ENCODE measurements at regions not wholly inside any gene's neighbourhood (a gene's known extent, or its start where the extent isn't known, plus 50 kb on each side); places are given as distances from the start of the nearest gene placed in this dataset.
"Not testable (repeated sequence)": the region's sequence is repeated elsewhere in the genome, so short reads cannot be mapped to it uniquely, and the experiment has no call there.

DNA sequence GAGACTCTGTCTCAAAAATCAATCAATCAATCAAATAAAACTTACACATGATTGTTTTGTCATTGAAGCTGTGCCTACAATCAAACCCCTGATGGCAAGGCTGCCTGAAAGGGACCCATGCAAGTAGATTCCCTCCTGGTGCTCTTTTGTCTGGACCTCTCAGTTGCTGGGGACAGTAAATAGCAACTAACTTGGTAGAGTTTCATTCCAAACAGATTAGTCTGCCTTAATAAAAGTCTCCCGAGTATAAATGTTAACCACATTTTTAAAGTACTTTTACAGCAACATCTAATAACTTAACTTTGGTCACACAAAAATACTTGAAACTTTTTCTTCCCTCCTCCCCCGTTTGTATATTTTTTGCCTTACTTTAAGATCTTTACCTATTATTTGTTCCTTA lies 105.5 kb downstream of the FEM1C start:
- DNase-seq (ENCODE audit: low read depth, low spot score) = no peak

DNA sequence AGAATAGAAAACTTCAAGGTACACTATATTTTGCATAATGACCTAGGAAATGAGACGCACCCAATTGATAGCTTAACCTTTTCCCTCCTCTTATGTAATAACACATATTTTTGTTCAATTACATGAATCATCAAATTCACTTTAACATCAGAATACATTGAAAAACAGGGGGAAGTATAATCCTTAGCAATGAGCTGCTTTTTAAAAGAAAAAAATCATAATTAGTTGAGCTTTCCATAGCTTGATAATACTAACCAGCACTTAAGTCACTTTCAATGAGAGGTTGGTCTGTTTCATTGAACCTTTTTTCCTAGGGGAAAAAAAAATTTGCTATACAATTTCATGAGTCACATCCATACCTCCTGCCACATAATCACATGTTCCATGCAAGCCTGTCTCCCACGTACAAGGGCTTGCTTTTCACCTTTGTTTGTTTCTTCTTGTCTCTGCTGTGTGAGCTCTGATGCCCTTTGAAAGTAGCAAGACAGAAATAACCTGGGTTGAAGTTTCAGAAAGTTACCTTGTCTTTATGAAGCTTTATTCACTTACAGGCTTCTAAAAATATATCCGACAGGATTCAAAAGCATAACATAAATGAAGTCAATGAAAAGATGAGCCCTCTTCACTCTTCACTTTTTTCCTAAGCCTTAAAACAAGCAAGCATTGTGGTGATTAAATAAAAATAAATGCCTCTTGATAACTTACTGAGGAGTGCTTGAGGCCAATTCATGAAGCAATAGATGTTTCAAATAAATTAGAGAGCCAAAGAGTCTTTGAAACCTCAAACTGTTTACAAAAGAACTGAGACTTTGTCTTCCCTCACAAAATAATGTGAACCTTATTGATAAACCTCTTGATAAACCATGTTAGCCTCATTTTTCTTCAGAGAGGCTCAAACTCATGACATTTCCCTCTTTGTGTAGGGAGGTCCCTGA lies 108.5 kb downstream of the FEM1C start:
- no peak for DNase-seq (ENCODE audit: low read depth, low spot score)

DNA sequence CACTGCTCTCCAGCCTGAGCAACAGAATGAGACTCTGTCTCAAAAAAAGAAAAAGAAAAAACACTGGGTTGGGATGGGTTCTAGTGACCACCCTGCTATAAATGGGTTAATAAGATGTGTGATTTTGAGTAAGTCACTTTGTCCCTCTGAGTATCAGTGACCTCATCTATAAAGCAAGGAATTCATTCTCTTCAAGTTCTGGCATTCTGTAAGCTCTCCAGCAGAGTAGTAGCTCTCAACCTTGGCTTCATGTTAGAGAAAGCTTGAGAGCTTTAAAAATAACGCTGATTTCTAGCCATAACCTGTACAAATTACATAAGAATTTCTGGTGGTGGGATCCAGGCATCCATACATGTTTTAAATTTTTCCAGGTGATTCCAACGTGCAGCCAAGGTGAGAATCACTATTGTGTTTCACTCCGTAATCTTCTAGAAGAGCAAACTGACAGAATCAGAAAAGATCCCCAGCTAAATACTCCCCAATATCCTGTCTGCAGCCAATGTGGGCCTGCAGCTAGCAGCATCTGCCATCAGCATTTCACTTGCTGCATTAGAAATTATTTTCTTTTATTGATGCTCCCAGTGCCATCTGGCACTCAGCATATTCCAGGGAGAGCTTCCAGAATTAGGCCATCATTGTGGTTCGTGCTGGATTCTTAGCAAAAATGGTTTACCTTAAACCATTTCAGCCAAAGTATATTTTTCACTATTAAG lies 109.4 kb downstream of the FEM1C start:
- no peak for DNase-seq (ENCODE audit: low read depth, low spot score)

DNA sequence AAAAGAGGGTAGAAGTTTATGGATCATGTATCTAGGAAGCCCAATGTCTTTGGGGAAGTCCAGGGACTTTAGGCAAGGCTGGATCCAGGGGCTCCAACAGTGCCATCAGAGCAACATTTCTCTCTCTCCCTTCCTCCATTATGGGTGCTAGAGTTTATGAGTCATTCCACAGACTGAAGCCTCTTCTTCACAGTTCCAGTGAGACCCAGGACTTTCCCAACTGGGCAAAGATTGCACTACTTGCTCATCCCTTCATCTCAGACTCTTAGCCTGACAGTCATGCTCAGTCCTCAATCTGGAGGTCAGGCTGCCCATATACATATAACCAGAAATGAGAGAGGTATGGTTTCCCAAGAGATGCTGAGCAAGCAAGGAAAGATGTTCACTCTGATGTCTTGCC lies 110.7 kb downstream of the FEM1C start:
- DNase-seq (ENCODE audit: low read depth, low spot score) = no peak

DNA sequence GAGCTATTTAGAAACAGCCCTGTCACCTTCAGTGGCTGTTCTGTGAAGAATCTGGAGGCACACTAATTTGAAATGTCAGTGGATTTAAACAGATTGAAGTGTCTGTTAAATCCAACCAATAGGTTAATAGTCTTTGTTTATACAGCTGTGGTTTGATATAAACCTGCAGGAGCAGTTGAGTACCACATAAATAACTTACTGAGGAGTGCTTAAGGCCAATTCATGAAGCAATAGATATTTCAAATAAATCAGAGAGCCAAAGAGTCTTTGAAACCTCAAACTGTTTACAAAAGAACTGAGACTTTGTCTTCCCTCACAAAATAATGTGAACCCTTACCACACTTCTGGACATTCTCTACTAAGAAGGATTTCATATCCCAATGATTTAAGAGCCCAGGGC lies 111.9 kb downstream of the FEM1C start:
- DNase-seq (ENCODE audit: low read depth, low spot score) = no peak

DNA sequence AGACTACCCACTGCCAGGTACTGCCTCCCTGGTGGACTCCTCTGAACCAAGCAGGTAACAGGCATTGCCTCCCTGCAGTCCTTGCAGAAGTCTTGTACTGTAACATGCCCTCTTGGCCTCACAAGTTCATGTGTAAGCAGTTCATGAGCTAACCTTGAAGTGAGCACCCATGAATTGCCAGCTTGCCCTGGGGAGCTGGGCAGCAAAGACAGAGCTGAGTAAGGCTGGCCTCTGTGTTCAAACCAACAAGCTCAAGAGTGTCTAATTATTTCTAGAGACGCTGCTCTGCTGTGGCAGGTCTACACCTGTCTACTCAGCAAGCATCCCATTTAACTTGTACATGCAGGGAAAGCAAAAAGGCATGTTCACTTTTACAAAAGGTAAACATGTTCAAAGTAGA lies 113.5 kb downstream of the FEM1C start:
- no peak for DNase-seq (ENCODE audit: low read depth, low spot score)

DNA sequence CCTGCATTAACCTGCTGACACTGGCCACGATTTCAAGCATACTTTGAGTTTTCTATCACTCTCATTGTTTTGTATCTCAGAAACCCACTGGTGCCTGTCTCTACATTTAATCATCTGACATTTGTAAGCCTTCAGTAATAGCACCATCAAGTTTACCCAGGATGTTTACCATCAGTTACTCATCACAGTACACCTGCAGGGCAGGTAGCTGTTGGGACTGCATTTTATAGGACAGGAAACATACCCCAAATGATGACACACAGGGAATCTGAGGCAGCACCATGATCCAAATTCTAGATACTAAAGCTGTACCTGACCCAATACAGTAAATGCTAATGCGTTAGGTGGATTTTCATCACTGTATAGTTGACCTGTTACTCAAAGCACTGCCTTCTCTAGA lies 114.2 kb downstream of the FEM1C start:
- DNase-seq (ENCODE audit: low read depth, low spot score) = no peak

DNA sequence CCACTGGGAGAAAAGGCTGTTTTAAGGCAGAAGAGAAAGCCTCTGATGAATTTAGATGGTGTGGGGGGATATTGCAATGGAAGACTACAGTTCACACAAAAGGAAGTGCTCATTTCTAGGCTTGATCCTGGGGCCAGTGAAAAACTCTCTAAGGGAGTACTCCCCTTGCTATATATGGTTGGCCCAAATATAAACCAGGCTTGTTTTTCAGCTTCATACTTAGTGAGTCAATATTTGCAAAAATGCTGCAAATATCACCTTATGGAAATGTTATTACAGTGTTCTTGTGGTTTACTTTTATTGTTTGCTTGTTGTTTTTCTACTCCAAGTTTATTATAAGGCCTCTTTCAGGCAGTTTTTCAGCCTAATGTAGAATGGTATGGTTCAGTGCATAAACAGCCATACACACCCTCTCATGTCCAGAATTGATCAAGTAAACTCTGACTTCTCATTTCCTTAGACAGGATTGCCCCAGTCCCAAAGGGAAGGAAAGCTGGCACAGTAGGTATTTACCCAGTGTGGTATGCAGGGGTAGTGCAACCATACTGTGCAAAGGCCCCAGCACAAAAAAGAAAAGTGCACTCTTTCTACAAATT lies 115.1 kb downstream of the FEM1C start:
- DNase-seq (ENCODE audit: low read depth, low spot score) = no peak

DNA sequence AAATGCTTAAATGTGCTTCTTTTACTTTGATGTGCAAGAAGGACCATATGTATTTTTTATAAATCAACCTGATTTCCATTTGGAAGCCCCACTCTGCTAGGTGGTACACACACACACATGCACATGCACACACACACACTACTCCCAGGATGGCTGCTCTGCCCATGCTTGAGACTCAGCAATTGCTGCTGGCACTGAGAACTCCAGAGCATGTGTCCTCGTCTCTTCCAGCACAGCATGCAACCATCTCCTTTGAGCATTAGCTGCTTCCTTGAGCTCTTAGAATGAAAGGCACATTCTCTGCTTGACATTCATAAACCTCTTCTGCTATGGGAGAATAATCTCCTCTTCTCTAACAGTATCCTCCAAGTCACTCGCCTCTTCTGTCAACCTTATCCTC lies 115.9 kb downstream of the FEM1C start:
- no peak for DNase-seq (ENCODE audit: low read depth, low spot score)

DNA sequence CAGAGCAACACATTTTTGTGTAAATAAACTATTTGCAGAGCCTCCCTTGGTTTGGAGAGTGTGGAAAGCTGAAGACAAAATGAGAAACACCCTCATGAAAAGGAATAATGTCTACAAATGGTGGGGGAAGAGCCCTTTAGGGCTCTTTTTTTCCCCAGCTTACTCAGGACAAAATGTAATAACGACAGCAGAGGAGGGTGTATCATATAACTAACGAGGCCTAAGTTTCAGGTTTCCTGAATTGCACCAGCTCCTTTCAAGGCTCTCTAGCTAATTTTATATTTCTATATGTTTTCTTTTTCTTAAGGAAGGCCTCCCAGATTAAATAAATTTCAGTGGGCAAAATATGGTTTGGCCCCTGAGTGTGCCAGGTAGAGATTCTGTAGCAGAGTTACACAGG lies 116.3 kb downstream of the FEM1C start:
- DNase-seq (ENCODE audit: low read depth, low spot score) = no peak

DNA sequence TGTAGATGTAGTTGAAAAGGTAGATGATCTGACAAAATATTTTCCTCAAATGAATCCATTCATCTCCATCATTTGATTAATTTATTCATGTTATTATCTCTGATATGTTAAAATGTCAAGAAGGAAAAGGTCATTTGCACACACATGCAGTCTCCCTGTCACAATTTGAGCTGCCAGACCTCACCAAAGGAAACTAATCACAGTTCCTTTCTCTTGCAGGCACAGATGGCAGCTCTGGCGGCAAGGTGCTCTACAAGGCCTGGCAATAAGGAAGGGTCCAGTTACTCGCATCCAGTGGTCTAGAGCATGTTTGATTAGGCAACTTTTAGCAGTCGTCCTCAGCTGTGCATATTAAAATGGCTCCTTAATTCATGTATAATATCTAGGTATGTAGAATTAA lies 120.1 kb downstream of the FEM1C start:
- no peak for DNase-seq (ENCODE audit: low read depth, low spot score)

DNA sequence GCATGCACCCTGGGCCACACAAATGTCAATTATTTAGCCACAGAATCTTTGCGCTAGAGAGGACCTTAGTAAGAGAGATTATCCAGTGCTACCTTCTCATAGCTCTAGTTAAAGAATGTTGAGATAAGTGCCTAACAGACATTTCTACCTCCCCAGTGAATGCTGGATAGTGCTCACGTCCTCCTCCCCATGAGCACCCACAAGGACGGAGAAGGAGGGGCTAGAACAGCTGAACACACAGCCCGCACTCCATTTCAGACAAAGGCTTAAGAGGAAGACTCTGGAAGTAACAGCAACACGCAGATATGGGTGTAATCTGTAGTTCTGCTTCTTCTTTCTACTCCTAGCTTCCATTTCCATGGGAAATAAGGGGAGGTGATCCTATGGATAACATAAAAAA lies 120.5 kb downstream of the FEM1C start:
- DNase-seq (ENCODE audit: low read depth, low spot score) = no peak

DNA sequence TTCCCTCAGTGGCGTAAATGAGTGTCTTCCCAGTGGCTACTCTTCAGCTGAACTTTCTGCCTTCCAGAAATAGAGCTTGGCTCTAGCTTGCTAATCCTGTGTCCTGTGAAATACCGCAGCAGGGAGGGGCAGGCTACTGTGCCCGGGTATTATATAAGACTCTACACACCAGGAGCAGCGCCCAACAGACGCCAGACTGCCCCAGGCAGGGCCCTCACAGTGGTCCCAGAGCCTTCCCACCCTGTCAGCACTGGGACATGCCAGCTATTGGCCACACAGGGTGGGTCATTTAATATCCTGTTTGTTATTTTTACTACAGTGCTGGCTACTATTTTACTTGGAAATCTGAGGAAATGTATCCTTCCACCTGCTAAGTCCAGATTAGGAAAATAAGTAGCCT lies 121.0 kb downstream of the FEM1C start:
- DNase-seq (ENCODE audit: low read depth, low spot score) = no peak

DNA sequence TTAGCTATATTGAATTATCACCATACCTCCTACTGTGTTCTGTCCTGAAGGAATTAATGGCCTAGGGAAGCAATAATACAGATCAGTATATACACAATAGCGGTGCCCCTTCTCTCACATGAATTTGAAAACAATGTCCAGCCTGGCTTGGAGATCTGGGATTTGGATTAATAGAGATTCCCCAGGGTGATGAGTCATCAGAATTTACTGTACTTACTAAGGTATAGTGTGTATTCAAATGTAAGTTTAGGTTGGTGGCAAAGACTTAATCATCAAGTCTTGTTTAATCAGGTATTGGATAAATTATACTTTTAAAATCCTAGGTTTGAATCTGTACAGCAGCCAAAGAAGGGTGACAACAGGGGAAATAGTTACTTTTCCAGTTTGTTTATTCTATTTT lies 121.5 kb downstream of the FEM1C start:
- no peak for DNase-seq (ENCODE audit: low read depth, low spot score)

DNA sequence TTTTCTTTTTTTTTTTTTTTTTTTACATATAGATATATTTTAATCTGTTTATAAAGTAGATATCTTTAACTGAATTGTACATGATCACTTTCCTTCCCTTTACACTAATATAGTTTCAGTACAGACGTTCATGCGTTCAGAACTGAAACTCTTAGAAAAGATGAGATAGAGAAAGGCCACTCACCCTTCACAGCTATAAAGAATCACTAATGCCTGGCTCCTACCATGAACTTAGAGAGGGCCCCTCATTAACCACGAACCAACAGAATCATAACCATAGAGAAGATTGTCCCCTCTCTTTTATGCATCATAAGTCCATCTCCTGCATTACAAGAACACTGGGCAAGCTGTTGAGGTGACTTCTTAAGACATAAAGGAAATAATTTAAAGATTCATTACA lies 123.8 kb downstream of the FEM1C start:
- not testable (repeated sequence) for DNase-seq (ENCODE audit: low read depth, low spot score)

DNA sequence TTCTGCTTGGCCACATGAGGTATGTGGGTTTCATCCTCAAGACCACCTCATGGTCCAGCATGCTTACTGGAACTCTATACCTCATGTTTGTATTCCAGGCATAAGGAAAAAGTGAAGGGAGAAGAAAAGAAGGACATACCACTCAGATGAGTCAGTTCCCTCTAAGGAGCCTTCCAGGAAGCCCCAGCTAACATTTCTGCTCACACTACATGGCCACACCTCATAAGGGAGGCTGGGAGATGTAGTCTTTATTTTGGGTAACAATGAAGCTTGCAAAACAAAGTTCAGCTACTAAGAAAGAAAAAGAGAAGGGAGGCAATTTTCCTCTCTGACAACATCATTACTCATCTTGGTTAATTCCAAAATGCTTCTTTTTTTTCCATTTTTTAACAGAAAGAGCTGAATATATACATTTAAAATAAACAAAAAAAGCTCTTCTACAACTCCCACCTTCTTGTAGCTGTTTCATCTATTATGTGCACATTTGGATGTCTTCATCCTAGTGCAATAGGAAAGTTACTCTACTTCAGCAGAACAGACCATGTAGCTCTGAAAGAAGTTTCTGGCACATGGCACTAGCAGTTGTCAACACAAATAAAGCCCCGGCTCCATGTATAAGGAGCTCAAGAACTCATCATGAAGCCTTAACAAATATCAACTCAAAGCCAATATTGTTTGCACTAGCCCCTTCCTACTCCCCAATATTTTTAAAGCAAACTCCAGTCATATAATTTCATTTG lies 123.6 kb upstream of the CCDC112 start:
- DNase-seq (ENCODE audit: low read depth, low spot score) = peak; percentile 92

DNA sequence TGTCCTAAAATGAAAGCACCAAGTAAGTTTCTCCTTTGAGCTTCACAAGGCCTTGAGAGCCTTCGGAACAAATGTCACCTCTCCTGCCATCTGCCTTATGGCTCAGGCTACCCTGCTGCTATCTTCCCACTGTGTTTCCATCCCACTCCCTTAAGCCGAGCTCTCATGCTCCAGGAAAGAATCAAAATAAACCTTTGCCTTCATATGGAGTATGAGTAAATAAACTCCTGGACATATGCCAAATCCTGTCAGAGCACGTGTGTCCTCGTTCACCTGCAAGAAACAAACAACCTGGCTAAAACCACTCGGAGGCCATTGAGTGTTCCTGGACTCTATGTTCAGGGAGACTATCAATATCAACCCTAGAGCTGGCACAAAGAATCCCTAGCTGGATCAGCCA lies 122.3 kb upstream of the CCDC112 start:
- DNase-seq (ENCODE audit: low read depth, low spot score) = no peak

DNA sequence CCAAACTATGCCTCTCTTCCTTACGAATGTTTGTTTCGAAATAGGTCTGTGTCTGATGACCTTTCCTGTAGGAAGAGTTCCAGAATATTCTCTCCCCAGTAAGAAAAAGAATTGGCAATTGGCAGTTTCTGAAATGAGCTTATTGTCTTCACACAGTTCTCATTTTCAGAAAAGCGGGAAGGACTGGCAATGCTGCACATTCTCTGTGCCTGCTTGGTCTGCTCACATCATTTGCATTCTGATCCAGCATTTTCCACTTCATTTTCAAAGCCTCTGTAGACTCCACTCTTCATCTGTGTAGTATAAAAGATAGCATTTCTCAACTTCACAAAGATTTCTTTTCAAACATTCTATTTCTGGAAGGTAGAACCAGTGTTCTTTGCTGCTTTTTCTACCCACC lies 120.6 kb upstream of the CCDC112 start:
- DNase-seq (ENCODE audit: low read depth, low spot score) = no peak

DNA sequence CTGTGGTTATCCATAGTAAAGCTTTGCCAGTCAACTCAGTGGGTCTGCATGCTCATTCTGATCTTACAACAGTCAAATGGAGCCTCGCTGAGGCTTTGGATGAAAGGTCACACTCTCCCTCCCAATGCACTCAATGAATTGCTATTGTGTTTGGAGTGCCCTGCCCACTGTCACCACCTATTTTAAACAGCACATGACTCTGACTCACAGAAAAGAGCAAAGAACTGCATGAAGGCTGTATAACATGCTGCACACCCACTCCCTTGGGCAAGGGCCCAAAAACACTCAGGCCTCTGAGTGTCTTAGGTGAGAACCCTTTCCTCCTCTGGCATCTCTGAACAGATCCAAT lies 118.7 kb upstream of the CCDC112 start:
- DNase-seq (ENCODE audit: low read depth, low spot score) = peak; percentile 11

DNA sequence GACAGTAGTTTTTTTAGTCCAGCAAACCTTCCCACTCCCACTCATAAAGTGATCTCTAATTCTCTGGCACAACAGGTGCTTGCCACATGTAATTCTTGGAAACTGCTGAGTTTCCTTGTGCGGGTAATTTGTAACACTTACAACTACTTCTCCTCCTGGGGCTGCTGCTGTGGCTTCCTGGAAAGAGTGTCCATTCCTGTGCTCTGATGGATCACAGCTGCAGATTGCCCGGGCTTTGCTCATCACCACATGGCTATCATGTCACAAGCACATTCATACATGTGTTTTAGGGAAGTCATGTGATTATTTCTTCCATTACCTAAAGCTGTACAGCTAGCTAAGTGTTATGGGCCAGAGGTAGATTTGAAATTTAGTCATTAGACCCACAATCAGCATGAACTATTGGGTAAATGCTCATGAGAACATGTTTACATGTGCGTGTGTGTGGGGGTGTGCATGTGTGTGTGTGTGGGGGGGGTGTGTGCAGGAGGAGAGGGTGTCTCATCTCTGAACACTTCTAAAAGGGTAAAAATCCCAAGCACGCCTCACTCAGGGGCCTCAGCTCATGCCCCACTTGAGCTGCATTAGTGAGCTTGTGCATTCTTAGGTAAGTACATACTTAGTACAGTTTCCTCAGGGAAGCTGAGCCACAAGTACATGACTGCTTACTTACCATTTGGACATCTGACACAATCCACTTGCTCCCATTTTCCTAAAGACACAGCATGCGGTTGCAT lies 118.1 kb upstream of the CCDC112 start:
- no peak for DNase-seq (ENCODE audit: low read depth, low spot score)

DNA sequence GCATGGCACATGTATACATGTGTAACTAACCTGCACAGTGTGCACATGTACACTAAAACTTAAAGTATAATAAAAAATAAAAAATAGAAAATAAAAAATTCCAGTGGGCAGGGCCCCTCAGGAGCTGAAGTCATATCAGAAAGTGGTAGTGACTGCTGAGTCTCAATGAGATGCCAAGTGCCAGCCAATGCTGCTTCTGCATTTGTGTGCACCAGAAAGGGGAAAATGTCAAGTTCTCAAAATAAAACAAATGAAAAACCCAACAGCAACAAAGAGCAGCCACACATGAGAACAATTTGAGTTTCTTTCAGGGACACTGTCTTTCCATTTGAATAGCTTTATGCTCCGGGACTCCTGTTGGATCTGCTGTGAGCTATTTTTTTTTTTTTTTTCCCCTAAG lies 117.2 kb upstream of the CCDC112 start:
- no peak for DNase-seq (ENCODE audit: low read depth, low spot score)
